GM12873 (cell line): ENCODE measurements at regions not wholly inside any gene's neighbourhood (a gene's known extent, or its start where the extent isn't known, plus 50 kb on each side); places are given as distances from the start of the nearest gene placed in this dataset.

Source experiments
- CTCF ChIP-seq: IDR thresholded peaks from 2 replicates; pipeline ENCODE4 v1.5.1; 2012; ENCODE audit warnings: low read depth, mild to moderate bottlenecking, moderate library complexity, low read length, control low read depth; ENCODE audit not compliant: insufficient read depth; ENCODE audit errors: missing control alignments

GRCh38 chr12:4116251-4117111 lies 157.1 kb upstream of the CCND2 start:
- no peak for TF ChIP-seq CTCF

- no peak for TF ChIP-seq CTCF
Measured at GRCh38 chr12:4115570-4115969, 158.0 kb upstream of the CCND2 start.

GRCh38 chr12:4114986-4115385 lies 158.6 kb upstream of the CCND2 start:
- no peak for TF ChIP-seq CTCF

- no peak for TF ChIP-seq CTCF
Measured at GRCh38 chr12:4112734-4113325, 160.7 kb upstream of the CCND2 start.

GRCh38 chr12:4112290-4112689 lies 161.3 kb upstream of the CCND2 start:
- no peak for TF ChIP-seq CTCF

GRCh38 chr12:4111010-4111409 lies 162.6 kb upstream of the CCND2 start:
- no peak for TF ChIP-seq CTCF

GRCh38 chr12:4109826-4110225 lies 163.7 kb upstream of the CCND2 start:
- no peak for TF ChIP-seq CTCF
